ENCODE measurements at regions not wholly inside any gene's neighbourhood (a gene's known extent, or its start where the extent isn't known, plus 50 kb on each side); places are given as distances from the start of the nearest gene placed in this dataset.

- DNase-seq: no peak
Observed at GRCh38 chr2:4588606-4589005, 885.2 kb downstream of the DCDC2C start.

GRCh38 chr2:4591261-4591660 is 887.9 kb downstream of the DCDC2C start:
- DNase-seq: no peak

- DNase-seq: no peak
Observed at GRCh38 chr2:4597400-4597799, 894.0 kb downstream of the DCDC2C start.

GRCh38 chr2:4604767-4605166 is 901.4 kb downstream of the DCDC2C start:
- DNase-seq: no peak

GRCh38 chr2:4618141-4618540 is 914.8 kb downstream of the DCDC2C start:
- DNase-seq: no peak

- no peak for DNase-seq
Observed at GRCh38 chr2:4618630-4619228, 915.4 kb downstream of the DCDC2C start.

- DNase-seq: no peak
Observed at GRCh38 chr2:4628998-4629501, 925.7 kb downstream of the DCDC2C start.

GRCh38 chr2:4635289-4635688 is 931.9 kb downstream of the DCDC2C start:
- DNase-seq: no peak

GRCh38 chr2:4653991-4654390 is 950.6 kb downstream of the DCDC2C start:
- DNase-seq: no peak

GRCh38 chr2:4656326-4656725 is 953.0 kb downstream of the DCDC2C start:
- no peak for DNase-seq

GRCh38 chr2:4662161-4662779 is 958.9 kb downstream of the DCDC2C start:
- DNase-seq: no peak

GRCh38 chr2:4668381-4668780 is 965.0 kb downstream of the DCDC2C start:
- DNase-seq: no peak

- no peak for DNase-seq
Observed at GRCh38 chr2:4670331-4670730, 967.0 kb downstream of the DCDC2C start.

- no peak for DNase-seq
Observed at GRCh38 chr2:4673025-4673489, 969.7 kb downstream of the DCDC2C start.

GRCh38 chr2:4674007-4674406 is 970.6 kb downstream of the DCDC2C start:
- DNase-seq: no peak

- DNase-seq: no peak
Observed at GRCh38 chr2:4675295-4675694, 971.9 kb downstream of the DCDC2C start.

- no peak for DNase-seq
Observed at GRCh38 chr2:4678927-4679326, 975.6 kb downstream of the DCDC2C start.

GRCh38 chr2:4679391-4679790 is 976.0 kb downstream of the DCDC2C start:
- DNase-seq: no peak

- no peak for DNase-seq
Observed at GRCh38 chr2:4684921-4685320, 981.5 kb downstream of the DCDC2C start.

GRCh38 chr2:4690913-4691312 is 987.5 kb downstream of the DCDC2C start:
- no peak for DNase-seq

GRCh38 chr2:4693266-4693665 is 989.9 kb downstream of the DCDC2C start:
- no peak for DNase-seq

- DNase-seq: no peak
Observed at GRCh38 chr2:4695281-4695861, 992.0 kb downstream of the DCDC2C start.

- no peak for DNase-seq
Observed at GRCh38 chr2:4715065-4715464, 977.1 kb upstream of the SOX11 start.

- no peak for DNase-seq
Observed at GRCh38 chr2:4718777-4719176, 973.4 kb upstream of the SOX11 start.

All from C1 segment of cervical spinal cord (tissue), 14 donors.